Type B pancreatic cell (in vitro differentiated cells): ENCODE measurements at regions not wholly inside any gene's neighbourhood (a gene's known extent, or its start where the extent isn't known, plus 50 kb on each side); places are given as distances from the start of the nearest gene placed in this dataset.

ENCODE experiments used
- DNase-seq: peaks from one replicate; pipeline ENCODE4 v3.0.0; 2021; ENCODE audit warnings: mixed read lengths; ENCODE audit not compliant: unreplicated experiment; ENCODE audit errors: extremely low spot score
- H3K27ac Mint-ChIP-seq: 2 replicates; pipeline ENCODE4 v1.8.0; 2021; ENCODE audit warnings: mild to moderate bottlenecking, mixed read lengths
- H3K27me3 Mint-ChIP-seq: 2 replicates; pipeline ENCODE4 v1.8.0; 2021; ENCODE audit warnings: mixed read lengths
- H3K36me3 Mint-ChIP-seq: 2 replicates; pipeline ENCODE4 v1.8.0; 2021; ENCODE audit warnings: mixed read lengths
- H3K4me1 Mint-ChIP-seq: one replicate; pipeline ENCODE4 v1.8.0; 2021; ENCODE audit warnings: mixed read lengths; ENCODE audit not compliant: unreplicated experiment
- H3K4me3 Mint-ChIP-seq: 2 replicates; pipeline ENCODE4 v1.8.0; 2021; ENCODE audit warnings: mild to moderate bottlenecking, mixed read lengths
- H3K9me3 Mint-ChIP-seq: 2 replicates; pipeline ENCODE4 v1.8.0; 2021; ENCODE audit warnings: mixed read lengths
- TF ChIP-seq, protein P1 (sequence below): fragments of 200-600 bp; sonication (generic); conservative IDR thresholded peaks from 2 replicates; pipeline ENCODE4 v1.5.0; 2021; ENCODE audit warnings: antibody characterized with exemption, mild to moderate bottlenecking

GRCh38 chr14:23861666-23862065 lies 91.9 kb upstream of the DHRS4 start:
- no peaks in the 10 kb centered on the region for H3K27me3 Mint-ChIP-seq
- H3K4me3 Mint-ChIP-seq: no peak overlapping the region
- no peaks in the 10 kb centered on the region for H3K9me3 Mint-ChIP-seq
- no peaks in the 10 kb centered on the region for H3K36me3 Mint-ChIP-seq
- H3K4me1 Mint-ChIP-seq: no peaks in the 10 kb centered on the region
- no peak for DNase-seq
- no peak overlapping the region for H3K27ac Mint-ChIP-seq
- TF ChIP-seq, protein P1, sequence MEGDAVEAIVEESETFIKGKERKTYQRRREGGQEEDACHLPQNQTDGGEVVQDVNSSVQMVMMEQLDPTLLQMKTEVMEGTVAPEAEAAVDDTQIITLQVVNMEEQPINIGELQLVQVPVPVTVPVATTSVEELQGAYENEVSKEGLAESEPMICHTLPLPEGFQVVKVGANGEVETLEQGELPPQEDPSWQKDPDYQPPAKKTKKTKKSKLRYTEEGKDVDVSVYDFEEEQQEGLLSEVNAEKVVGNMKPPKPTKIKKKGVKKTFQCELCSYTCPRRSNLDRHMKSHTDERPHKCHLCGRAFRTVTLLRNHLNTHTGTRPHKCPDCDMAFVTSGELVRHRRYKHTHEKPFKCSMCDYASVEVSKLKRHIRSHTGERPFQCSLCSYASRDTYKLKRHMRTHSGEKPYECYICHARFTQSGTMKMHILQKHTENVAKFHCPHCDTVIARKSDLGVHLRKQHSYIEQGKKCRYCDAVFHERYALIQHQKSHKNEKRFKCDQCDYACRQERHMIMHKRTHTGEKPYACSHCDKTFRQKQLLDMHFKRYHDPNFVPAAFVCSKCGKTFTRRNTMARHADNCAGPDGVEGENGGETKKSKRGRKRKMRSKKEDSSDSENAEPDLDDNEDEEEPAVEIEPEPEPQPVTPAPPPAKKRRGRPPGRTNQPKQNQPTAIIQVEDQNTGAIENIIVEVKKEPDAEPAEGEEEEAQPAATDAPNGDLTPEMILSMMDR: no peak

- Mint-ChIP-seq H3K27ac (no peak overlapping the region), H3K27me3 (no peaks in the 10 kb centered on the region), H3K36me3 (no peaks in the 10 kb centered on the region), H3K4me3 (no peak overlapping the region), H3K4me1 (no peaks in the 10 kb centered on the region), H3K9me3 (no peaks in the 10 kb centered on the region)
- no peak for DNase-seq
- TF ChIP-seq, protein P1: no peak
Measured at GRCh38 chr14:23862513-23862912, 91.1 kb upstream of the DHRS4 start.

GRCh38 chr14:23863836-23864235 lies 89.7 kb upstream of the DHRS4 start:
- no peaks in the 10 kb centered on the region for H3K9me3 Mint-ChIP-seq
- TF ChIP-seq, protein P1: no peak

GRCh38 chr14:23864259-23864658 lies 89.3 kb upstream of the DHRS4 start:
- Mint-ChIP-seq H3K36me3 (no peaks in the 10 kb centered on the region), H3K4me3 (no peak overlapping the region), H3K27me3 (no peaks in the 10 kb centered on the region), H3K27ac (no peak overlapping the region), H3K4me1 (no peaks in the 10 kb centered on the region), H3K9me3 (no peaks in the 10 kb centered on the region)
- TF ChIP-seq, protein P1: no peak
- DNase-seq: no peak

More at GRCh38 chr14:23863836-23864235, 89.7 kb upstream of the DHRS4 start:
- H3K36me3 Mint-ChIP-seq: no peaks in the 10 kb centered on the region
- no peaks in the 10 kb centered on the region for H3K4me1 Mint-ChIP-seq
- H3K27ac Mint-ChIP-seq: no peak overlapping the region
- H3K4me3 Mint-ChIP-seq: no peak overlapping the region
- DNase-seq: no peak
- H3K27me3 Mint-ChIP-seq: no peaks in the 10 kb centered on the region

- Mint-ChIP-seq H3K4me1 (no peaks in the 10 kb centered on the region), H3K36me3 (no peaks in the 10 kb centered on the region), H3K27me3 (no peaks in the 10 kb centered on the region), H3K27ac (no peak overlapping the region), H3K4me3 (no peak overlapping the region), H3K9me3 (no peaks in the 10 kb centered on the region)
- TF ChIP-seq, protein P1: no peak
- DNase-seq: no peak
Measured at GRCh38 chr14:23864861-23865260, 88.7 kb upstream of the DHRS4 start.

DNA sequence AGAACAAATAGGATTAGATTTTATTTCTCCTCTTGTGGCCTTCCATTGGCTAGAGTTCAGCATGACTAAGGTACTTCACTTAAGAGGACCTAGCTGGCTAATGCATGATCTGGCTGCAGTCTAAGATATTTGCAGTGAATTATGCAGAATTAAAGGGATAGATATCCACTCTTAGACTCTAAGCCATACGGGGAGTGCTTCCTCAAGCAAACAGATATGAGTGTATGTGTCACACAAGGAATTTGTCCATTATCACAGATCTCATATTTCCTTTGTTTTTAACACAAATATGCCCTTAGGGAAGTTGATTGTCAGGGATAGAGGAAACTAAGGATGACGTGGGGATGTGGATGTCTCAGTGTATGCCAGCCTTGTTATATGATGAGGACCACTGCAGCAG lies 88.1 kb upstream of the DHRS4 start:
- TF ChIP-seq, protein P1: no peak
- Mint-ChIP-seq H3K4me1 (no peaks in the 10 kb centered on the region), H3K4me3 (no peak overlapping the region), H3K27ac (no peak overlapping the region), H3K36me3 (no peaks in the 10 kb centered on the region), H3K9me3 (no peaks in the 10 kb centered on the region), H3K27me3 (no peaks in the 10 kb centered on the region)
- no peak for DNase-seq
